GM21529 (cell line): ENCODE measurements at regions not wholly inside any gene's neighbourhood (a gene's known extent, or its start where the extent isn't known, plus 50 kb on each side); places are given as distances from the start of the nearest gene placed in this dataset.

Experiments used
- ATAC-seq: cut with Tn5 transposase; IDR thresholded peaks from one replicate; pipeline ENCODE4 v1.9.1; 2021; ENCODE audit not compliant: unreplicated experiment

DNA sequence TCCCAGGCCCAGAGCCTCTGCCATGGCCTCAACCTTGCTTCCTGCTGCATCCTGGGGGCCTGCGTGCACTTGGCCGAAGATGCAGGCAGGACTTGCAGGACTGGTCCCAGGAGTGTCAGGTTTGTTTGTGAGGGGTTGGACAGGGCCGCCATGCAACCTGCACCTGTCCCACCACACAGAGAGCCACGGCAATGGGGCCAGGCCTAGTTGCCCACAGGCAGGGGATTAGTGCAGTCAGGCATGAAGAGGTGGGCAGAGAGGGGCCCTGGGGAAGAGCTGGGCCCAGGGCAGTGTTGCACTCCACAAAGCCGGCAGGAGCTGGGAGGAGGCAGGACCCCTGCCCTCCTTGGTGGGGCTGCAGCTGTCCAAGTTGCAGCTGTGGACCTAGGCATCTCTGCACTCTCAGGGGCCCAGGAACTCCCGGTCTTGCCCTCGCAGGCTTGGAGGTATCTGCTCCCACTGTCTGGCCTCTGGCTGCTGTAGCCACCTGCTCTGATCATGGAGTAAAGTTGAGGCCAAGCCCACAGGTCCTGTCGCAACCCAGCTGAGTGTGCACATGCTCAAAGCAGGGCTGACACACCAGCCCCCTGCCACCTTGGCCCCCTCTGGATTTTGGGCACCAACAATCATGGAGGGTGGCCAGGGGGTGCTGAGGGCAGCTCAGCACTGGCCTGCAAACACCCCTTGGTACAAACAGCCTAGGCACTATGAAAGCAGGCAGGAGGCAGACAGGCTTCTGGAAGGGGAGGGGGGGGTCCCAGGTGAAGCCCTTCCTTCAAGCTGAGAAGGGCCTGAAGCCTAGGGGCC is 190.4 kb upstream of the PCDH10 start:
- ATAC-seq, result no peak

GRCh38 chr4:132981611-132982010 is 167.5 kb upstream of the PCDH10 start:
- no peak for ATAC-seq

- ATAC-seq, result no peak
Observed at GRCh38 chr4:132982151-132982550, 166.9 kb upstream of the PCDH10 start.

GRCh38 chr4:132991111-132991510 is 158.0 kb upstream of the PCDH10 start:
- ATAC-seq, result no peak

- no peak for ATAC-seq
Observed at GRCh38 chr4:132992686-132993085, 156.4 kb upstream of the PCDH10 start.

- no peak for ATAC-seq
Observed at GRCh38 chr4:132998585-132999230, 150.4 kb upstream of the PCDH10 start.

DNA sequence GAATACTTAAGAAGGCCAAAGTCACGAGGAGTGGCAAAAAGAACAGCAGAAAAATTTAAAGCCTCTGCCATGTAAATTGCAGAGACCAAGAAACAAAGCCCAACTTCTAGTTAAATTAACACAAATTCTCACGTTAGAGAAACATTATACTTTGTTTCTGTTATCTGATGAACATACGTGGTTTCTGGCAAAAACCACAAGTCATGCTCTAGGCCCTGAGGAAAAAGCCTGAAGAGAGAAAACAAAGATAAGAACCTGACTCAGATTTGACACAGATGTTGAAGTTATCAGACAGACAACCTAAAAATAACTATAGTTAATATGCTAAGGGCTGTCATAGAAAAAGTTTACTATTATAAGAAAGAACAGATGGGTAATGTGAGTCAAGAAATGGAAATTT is 149.1 kb upstream of the PCDH10 start:
- no peak for ATAC-seq

DNA sequence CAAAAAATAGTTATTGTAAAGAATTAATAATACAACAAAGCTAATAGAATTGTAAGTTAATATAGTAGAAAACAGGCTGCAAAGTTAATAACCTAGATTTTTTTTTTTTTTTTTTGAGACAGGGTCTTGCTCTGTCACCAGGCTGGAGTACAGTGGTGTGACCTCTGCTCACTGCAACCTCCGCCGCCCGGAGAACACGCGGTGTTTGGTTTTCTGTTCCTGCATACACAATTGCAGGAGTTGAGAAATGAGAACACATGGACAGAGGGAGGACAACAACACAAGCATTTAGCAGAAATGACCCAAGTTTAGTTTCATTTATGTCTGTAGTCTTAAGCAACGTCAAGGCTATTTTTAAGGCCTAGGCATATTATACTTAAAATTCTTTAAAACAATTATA is 145.9 kb upstream of the PCDH10 start:
- ATAC-seq, result no peak

GRCh38 chr4:133014473-133015135 is 134.5 kb upstream of the PCDH10 start:
- ATAC-seq, result no peak

- ATAC-seq, result no peak
Observed at GRCh38 chr4:133045288-133045687, 103.8 kb upstream of the PCDH10 start.

DNA sequence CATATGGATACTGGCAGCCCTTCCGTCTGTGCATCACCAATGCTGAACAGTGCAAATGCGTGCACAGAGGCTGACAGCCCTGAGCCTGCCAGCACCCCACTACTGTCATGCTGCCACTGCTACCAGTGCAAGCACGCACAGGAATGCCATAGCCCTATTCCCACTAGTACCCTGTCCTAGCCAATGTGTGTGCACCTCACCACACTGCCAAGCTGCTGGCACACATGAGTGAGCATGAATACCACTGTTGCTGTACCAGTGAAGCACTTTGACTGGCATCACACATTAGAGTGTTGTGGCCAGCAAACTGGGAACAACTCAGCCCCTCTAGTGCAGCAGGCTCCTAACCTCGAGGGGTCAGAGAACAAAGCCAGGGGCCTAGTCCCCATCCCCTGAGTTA is 102.9 kb upstream of the PCDH10 start:
- ATAC-seq, result no peak

DNA sequence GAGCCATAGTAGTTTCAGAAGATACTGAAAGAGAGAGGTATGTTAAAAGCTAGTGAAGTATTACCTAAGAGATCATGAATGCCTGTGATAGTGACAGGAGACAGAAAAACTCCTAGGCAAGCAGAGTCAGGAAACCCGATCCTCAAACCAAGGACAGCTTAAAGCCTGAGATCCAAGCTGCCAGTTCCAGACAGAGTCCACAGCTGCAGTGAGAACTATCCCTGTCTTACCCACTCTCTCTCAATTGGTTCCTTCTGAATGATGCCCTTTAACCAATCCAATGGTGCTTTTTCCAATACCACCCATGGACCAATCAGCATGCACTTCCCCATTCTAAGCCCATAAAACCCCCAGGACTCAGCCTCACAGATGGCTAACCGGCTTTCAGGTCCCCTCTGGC is 90.4 kb upstream of the PCDH10 start:
- ATAC-seq, result no peak

- no peak for ATAC-seq
Observed at GRCh38 chr4:133059117-133059516, 90.0 kb upstream of the PCDH10 start.

DNA sequence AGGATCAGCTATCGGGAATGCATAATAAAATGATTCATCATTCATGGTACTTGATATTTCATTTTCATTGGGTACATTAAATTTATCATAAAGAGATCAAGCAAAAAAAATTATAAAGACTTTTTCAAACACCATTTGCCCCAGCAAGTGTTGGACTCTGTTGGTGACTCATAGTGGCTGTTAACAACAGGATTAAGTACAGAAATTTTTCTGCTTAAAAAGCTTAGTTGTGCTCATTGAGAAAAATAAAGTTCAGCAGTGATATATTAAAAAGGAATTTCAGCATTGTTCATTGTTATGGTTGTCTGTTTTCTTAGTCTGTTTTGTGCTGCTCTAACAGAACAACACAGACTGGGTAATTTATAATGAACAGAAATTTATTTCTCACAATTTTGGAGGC is 86.2 kb upstream of the PCDH10 start:
- no peak for ATAC-seq

- no peak for ATAC-seq
Observed at GRCh38 chr4:133068083-133068482, 81.0 kb upstream of the PCDH10 start.

DNA sequence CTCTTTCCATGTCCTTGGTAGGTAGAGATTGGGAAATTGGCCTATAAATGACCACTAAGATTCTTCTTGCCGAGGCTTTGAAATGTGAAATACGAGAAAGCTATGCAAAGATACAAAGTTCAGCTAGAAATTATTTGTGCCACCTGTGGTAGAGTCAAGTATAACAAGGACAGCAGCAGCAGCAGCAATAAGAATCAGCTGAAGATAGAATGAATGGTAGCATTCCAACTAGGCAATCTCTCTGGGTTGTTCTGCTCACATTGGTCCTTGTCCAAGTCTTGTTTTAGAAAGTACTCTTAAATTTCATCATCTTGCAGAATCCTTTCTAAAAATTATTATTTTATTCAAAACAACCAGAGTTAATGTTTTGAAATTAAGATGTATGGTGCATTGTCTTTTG is 67.8 kb upstream of the PCDH10 start:
- ATAC-seq, result no peak

DNA sequence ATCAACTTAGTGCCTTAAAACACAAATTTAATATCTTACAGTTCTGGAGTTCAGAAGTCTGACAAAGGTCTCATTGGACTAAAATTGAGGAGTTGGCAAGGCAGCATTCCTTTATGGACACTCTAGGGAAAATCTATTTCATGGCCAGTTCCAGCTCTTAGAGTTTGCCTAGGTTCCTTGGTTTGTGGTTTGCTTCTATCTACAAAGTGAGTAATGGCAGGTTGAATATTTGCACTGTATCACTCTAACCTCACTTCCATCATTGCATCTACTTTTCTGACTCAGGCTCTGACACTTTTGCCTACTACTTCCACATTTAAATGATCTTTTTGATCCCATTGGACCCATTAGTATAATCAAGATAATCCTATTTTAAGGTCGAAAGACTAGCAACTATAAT is 64.7 kb upstream of the PCDH10 start:
- ATAC-seq, result no peak

- no peak for ATAC-seq
Observed at GRCh38 chr4:133095591-133095990, 53.5 kb upstream of the PCDH10 start.

GRCh38 chr4:133096972-133097371 is 52.1 kb upstream of the PCDH10 start:
- ATAC-seq, result no peak
